Testis (tissue), 2 donors: ENCODE measurements at regions not wholly inside any gene's neighbourhood (a gene's known extent, or its start where the extent isn't known, plus 50 kb on each side); places are given as distances from the start of the nearest gene placed in this dataset.

Experiments
- DNase-seq: peaks from one replicate; pipeline ENCODE4 v3.0.0-alpha.2; 2019
- H3K27ac ChIP-seq, 2 donors: fragments of 200-600 bp; sonication (generic); one replicate each; pipeline ENCODE4 v1.5.1; 2019
- H3K27me3 ChIP-seq: fragments of 200-600 bp; sonication (generic); one replicate; pipeline ENCODE4 v1.5.1; 2019
- H3K36me3 ChIP-seq: fragments of 200-600 bp; sonication (generic); one replicate; pipeline ENCODE4 v1.5.1; 2017; ENCODE audit warnings: low read depth; ENCODE audit errors: missing control alignments
- H3K4me1 ChIP-seq: fragments of 200-600 bp; sonication (generic); one replicate; pipeline ENCODE4 v1.5.1; 2019
- H3K4me3 ChIP-seq, 2 donors: fragments of 200-600 bp; sonication (generic); one replicate each; pipeline ENCODE4 v1.5.1; 2017 to 2019
- H3K9me3 ChIP-seq: fragments of 200-600 bp; sonication (generic); one replicate; pipeline ENCODE4 v1.5.1; 2017
- POLR2A ChIP-seq: fragments of 450-650 bp; IDR thresholded peaks from one replicate; pipeline ENCODE4 v1.6.1; 2017; ENCODE audit warnings: antibody characterized with exemption, mild to moderate bottlenecking, moderate library complexity
- WGBS, 2 donors: methylation state at CpG; one replicate each; pipeline ENCODE4 v1.1.5; 2018; 5-methylcytosine and 5-hydroxymethylcytosine counted together
- intact Hi-C: fragments of 100-400 bp; cut with DNase I; formaldehyde crosslinking; loops from one replicate; pipeline ENCODE4 v1.15.1; 2023; ENCODE audit warnings: low total_unique reads
- TF ChIP-seq, protein P1 (sequence below), 3 experiments: fragments of 450-650 bp in 2 of 3; fragments of 200-600 bp in 1 of 3; sonication (generic) in 1 of 3; IDR thresholded peaks; one replicate each; pipeline ENCODE4 v1.5.1; 2016 to 2019; ENCODE audit warnings: antibody characterized with exemption in 3 of 3, mild to moderate bottlenecking in 2 of 3, moderate library complexity in 1 of 3

- Histone ChIP-seq H3K9me3 (no peaks in the 10 kb centered on the region), H3K27me3 (no peaks in the 10 kb centered on the region), H3K36me3 (no peaks in the 10 kb centered on the region), H3K27ac (no peak overlapping the region), H3K4me3 (no peak overlapping the region), H3K4me1 (no peaks in the 10 kb centered on the region)
- DNase-seq = no peak
- no peak for TF ChIP-seq POLR2A
- TF ChIP-seq, protein P1, sequence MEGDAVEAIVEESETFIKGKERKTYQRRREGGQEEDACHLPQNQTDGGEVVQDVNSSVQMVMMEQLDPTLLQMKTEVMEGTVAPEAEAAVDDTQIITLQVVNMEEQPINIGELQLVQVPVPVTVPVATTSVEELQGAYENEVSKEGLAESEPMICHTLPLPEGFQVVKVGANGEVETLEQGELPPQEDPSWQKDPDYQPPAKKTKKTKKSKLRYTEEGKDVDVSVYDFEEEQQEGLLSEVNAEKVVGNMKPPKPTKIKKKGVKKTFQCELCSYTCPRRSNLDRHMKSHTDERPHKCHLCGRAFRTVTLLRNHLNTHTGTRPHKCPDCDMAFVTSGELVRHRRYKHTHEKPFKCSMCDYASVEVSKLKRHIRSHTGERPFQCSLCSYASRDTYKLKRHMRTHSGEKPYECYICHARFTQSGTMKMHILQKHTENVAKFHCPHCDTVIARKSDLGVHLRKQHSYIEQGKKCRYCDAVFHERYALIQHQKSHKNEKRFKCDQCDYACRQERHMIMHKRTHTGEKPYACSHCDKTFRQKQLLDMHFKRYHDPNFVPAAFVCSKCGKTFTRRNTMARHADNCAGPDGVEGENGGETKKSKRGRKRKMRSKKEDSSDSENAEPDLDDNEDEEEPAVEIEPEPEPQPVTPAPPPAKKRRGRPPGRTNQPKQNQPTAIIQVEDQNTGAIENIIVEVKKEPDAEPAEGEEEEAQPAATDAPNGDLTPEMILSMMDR (IDR thresholded peaks at IDR 0.05) = no peak
- WGBS, 2 donors = 92 to 93% methylated on average over 1 of the region's 1 CpG
- intact Hi-C loops = no loop called here
Measured at GRCh38 chr13:63554157-63554556, 2138.5 kb upstream of the PCDH20 start.

DNA sequence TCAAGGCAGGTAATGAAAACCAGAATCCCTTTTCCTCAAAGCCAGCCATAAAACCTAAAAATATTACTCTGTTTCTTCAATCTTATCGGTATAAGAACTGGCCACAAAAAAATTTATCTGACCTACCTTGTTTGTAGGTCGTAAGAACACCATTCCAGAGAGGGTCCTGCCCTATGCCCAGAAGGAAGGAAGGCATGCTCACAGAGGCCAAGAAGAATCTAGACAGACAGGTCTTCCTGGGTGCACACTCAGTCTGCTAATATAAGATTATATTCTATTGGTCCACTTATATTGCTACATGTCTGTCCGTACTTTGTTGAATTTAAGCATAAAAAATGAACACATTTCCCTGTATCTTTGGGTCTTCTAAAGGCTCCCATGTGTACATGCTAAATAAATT, 2136.1 kb upstream of the PCDH20 start:
- intact Hi-C loops = no loop called here
- Histone ChIP-seq H3K4me3 (no peak overlapping the region), H3K27me3 (no peaks in the 10 kb centered on the region), H3K4me1 (no peaks in the 10 kb centered on the region), H3K9me3 (no peaks in the 10 kb centered on the region), H3K36me3 (no peaks in the 10 kb centered on the region), H3K27ac (no peak overlapping the region)
- TF ChIP-seq, protein P1 (IDR thresholded peaks at IDR 0.05) = no peak
- TF ChIP-seq POLR2A = no peak
- DNase-seq = no peak
- 84 to 87% methylated on average over 3 of the region's 3 CpGs for WGBS, 2 donors

- TF ChIP-seq POLR2A = no peak
- TF ChIP-seq, protein P1 (IDR thresholded peaks at IDR 0.05) = no peak
- 79 to 84% methylated on average over 2 of the region's 2 CpGs for WGBS, 2 donors
- Histone ChIP-seq H3K4me1 (no peaks in the 10 kb centered on the region), H3K9me3 (no peaks in the 10 kb centered on the region), H3K27me3 (no peaks in the 10 kb centered on the region), H3K36me3 (no peaks in the 10 kb centered on the region), H3K4me3 (no peak overlapping the region), H3K27ac (no peak overlapping the region)
- DNase-seq = no peak
- intact Hi-C loops = no loop called here
Measured at GRCh38 chr13:63546524-63546923, 2130.9 kb upstream of the PCDH20 start.

- H3K27ac ChIP-seq = no peak overlapping the region
- DNase-seq = no peak
- no peaks in the 10 kb centered on the region for H3K4me1 ChIP-seq
- H3K36me3 ChIP-seq = no peaks in the 10 kb centered on the region
- H3K9me3 ChIP-seq = no peaks in the 10 kb centered on the region
- no peak for TF ChIP-seq POLR2A
- TF ChIP-seq, protein P1 (IDR thresholded peaks at IDR 0.05) = no peak
- WGBS, 2 donors = 93 to 96% methylated on average over 1 of the region's 1 CpG
- H3K27me3 ChIP-seq = no peaks in the 10 kb centered on the region
- H3K4me3 ChIP-seq = no peak overlapping the region
- intact Hi-C loops = no loop called here
Measured at GRCh38 chr13:63542770-63543169, 2127.1 kb upstream of the PCDH20 start.

DNA sequence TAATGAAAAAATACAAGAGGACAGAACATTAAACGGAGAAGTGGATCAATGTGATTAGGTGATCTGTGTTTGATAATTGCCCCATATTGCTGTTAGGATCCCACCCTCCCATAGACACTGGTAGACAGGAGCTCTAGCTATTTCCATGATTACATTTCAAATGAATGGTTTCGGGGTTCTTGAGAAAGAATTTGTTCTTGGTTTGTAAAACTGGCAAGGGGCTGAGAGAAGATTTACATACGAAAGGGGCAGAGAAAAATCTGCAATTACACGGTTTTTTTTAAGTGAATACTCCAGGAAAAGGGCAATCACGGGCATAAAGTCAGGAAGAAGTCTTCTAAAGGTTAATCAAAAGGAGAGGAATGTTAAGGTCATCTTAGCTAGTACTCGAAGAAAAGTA, 2125.7 kb upstream of the PCDH20 start:
- no peaks in the 10 kb centered on the region for H3K36me3 ChIP-seq
- H3K27me3 ChIP-seq = no peaks in the 10 kb centered on the region
- WGBS, 2 donors = 62 to 64% methylated on average over 6 of the region's 6 CpGs
- no peak overlapping the region for H3K27ac ChIP-seq
- no peaks in the 10 kb centered on the region for H3K9me3 ChIP-seq
- intact Hi-C loops = no loop called here
- H3K4me1 ChIP-seq = no peaks in the 10 kb centered on the region
- H3K4me3 ChIP-seq = no peak overlapping the region
- no peak for DNase-seq
- TF ChIP-seq, protein P1 (IDR thresholded peaks at IDR 0.05) = no peak
- no peak for TF ChIP-seq POLR2A
